CD1c-positive myeloid dendritic cell (primary cell): ENCODE measurements at regions not wholly inside any gene's neighbourhood (a gene's known extent, or its start where the extent isn't known, plus 50 kb on each side); places are given as distances from the start of the nearest gene placed in this dataset.
"Not testable (repeated sequence)": the region's sequence is repeated elsewhere in the genome, so short reads cannot be mapped to it uniquely, and the experiment has no call there.

Source experiments
- DNase-seq: peaks from one replicate; pipeline ENCODE4 v3.0.0-alpha.2; 2016; ENCODE audit errors: extremely low spot score

DNA sequence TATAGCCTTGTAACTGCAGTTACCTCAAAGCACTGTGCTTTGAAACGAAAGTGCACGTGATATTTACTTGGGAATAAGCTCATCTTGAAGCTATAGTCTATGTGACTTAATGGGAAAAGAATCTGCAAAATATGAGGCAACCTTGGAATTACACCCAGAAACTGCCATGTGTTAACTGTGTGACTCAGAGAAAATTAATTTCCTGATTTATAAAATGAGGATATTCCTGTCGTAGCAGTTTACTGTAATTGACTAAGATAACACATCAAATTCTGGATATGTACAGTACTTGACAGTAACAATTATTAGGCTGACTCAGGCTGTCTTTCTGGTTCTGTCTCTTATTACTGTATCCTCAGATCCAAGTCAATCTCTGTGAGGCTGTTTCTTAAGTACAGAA is 1079.9 kb upstream of the ACO1 start:
- no peak for DNase-seq

DNA sequence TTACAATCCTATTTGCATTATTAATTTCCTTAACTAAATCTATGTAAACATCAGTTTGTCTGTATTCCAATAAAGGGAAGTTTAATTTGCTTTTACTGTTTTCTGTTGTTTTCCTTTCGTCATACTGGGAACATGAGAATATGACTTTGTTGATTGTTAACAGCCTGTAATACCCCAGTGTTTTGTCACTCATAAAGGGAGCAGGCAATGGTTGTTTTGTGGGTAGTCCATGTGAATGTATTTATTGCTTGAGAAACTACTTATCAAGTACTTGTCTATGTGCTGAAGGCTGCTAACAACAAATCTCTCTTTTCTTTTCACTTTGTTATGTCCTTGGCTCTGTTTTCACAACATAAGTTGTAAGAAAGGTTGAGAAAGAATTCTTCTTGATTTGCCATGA is 1070.2 kb upstream of the ACO1 start:
- DNase-seq = no peak

DNA sequence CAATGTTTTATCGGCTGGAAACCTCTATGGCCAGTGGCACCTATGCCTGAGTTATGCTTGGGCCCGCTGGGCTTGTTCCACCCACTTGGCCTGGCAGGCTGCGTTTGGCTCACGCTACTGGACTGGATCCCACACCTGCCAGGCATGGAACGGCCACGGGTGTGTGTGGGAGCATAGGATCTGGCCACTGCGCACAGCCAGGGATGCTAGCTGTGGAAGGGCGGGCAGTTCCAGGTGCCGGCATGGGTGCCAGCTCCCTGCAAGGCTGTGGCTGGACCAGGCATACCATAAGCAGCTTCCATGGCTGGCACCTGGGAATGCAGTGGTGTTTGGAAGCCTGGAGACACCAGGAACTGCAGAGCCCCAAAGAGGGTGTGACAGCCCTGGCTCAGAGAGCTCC is 1063.9 kb upstream of the ACO1 start:
- DNase-seq = no peak

DNA sequence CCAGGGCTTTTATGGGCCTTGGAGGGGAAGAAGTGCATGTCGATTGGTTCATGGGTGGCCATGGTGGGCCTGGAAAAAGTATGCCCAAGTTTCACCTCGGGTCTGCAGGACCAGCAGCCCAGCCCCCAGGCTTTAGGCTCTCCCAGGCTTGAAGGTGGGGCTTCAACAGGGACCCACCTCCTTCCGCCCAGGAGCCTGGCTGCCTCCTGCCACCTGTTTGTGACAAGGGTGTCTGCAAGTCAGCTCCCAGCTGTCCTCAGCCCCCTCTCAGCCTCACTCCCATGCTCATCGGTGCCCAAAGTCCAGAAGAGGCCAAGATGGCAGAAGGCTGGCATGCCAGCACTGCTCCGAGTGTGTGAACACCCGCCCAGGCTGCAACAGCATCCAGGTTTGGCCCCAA is 1063.2 kb upstream of the ACO1 start:
- DNase-seq = no peak

DNA sequence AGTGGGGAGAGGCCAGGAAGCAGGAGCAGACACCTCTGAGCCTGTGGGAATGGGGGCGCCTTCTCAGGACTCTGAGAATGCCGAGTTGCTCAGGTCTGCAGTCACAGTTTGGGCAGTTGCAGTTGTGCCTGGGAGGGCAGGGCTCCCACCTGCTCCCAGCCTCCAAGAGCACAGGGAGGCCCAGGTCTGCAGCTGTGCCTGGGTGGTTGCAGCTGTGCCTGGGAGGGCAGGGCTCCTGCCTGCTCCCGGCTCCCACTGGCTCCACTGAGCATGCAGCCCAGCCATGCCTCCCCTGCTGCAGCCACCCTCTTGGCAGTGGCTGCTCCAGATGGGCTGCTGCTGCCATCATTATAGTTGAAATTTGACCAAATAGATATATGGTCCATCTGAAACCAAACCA is 1062.8 kb upstream of the ACO1 start:
- no peak for DNase-seq

DNA sequence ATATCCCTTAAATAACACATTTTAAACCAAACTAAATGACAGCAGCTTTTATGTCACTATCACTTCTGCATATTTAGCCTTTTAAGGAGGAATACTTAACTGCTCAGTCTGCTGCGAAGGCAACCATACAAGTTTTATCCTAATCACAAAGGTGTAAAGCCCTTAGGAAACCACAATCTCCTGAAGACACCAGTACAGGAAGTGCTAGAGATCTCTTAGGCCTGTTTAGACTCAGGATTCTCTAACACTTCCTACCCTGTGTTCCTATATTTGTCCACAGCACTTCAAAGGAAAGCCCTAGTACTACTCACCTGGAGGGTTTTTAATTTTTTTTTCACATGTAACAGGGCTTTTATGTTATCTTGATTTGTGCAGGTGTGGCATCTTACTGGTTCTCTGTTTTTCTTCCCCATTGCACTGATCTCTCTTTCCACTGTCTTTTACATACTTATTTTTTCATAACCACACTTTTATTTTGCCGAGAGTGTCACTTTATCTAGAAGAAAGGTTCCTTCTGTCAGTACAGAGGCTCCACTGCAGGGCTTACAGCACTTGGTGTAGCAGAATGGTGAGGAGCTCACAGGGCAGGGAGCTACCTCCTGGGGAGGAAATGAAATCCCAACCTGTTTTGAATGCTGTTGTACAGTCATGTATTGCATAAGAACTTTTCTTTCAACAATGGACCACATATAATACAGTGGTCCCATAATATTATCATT is 1060.6 kb upstream of the ACO1 start:
- no peak for DNase-seq

DNA sequence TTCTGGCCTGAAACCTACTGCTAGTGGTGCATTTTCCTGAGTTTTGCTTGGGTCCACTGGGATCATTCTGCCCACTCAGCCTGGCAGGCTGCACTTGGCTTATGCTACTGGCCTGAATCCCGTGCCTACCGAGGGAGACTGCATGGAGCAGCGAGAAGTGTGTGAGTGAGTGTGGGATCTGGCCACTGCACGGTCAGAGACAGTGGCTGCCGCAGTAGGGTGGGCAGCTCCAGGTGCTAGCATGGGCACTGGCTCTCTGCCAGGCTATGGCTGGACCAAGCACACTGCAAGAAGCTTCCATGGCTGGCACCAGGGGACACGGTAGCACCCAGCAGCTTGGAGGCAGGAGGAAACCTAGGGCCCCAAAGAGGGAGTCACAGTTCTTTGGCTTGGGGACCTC is 1058.7 kb upstream of the ACO1 start:
- no peak for DNase-seq

DNA sequence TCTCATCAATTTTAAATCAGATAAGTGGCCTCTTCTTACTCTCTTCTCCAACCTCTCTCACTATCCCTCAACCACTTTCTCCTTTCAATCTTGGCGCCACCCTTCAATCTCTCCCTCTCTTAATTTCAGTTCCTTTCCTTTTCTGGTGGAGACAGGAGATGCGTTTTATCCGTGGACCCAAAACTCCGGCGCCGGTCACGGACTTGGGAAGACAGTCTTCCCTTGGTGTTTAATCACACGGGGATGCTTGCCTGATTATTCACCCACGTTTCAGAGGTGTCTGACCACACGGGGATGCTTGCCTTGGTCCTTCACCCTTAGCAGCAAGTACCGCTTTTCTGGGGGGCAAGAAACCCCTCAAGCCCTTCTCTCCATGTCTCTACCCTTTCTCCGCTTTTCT is 1057.6 kb upstream of the ACO1 start:
- not testable (repeated sequence) for DNase-seq

DNA sequence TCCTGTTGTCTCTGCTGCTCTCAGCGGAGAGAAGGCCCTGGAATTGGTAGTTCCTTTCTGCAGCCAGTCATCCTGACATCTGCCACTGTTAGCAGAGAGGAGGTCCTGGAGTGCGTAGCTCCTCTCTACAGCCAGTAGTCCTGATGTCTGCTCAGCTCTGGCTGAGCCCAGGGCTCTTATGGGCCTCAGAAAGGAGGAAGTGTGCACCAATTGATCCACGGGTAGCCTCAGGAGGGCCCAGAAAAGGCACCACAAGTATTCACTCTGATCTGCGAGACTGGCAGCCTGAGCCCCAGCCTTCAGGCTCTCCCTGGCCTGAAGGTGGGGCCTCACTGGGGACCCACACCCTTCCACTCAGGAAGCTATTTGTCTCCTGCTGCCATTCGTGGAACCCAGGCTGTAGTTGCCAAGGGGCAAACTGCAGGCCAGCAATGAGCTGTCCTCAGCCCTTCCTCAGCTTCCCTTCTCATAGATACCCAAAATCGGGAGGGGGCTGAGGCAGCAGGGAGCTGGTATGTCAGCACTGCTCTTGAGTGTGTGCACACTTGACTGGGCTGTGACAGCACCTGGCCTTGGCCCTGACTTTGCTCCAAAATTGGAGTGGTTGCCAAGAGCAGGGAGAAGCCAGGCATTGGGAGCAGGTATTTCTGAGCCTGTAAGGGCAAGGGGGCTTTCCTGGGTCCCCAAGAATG is 1049.5 kb upstream of the ACO1 start:
- DNase-seq = no peak

DNA sequence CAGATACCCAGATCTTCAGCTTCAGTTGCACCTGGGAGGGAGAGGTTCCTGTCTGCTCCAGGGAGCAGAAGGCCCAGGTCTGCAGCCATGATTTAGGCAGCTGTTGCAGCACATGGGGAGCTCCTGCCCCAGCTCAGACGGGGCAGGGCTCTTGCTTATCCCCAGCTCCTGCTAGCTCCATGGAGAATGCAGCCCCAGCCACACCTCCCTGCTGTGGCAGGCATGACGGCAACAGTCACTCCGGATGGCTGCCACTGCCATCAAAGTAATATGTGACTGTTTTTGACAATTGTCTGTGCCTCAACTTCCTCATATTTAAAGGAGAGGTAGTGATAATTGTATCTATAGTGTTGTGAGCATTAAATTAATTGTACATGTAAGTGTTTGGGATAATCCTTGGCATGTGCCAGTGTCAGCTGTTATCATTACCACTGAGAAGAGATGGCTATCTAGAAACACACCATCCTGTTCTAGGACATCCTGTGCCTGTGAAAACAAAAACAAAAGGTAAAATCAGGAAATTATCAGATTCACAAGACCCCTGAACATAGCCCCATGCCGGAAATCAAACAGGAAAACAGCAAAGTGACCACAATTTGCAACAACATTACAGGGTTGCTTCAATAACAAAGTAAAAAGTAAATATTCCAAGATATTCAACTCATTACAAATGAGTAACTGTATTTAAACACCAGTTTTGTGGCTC is 1048.8 kb upstream of the ACO1 start:
- no peak for DNase-seq

DNA sequence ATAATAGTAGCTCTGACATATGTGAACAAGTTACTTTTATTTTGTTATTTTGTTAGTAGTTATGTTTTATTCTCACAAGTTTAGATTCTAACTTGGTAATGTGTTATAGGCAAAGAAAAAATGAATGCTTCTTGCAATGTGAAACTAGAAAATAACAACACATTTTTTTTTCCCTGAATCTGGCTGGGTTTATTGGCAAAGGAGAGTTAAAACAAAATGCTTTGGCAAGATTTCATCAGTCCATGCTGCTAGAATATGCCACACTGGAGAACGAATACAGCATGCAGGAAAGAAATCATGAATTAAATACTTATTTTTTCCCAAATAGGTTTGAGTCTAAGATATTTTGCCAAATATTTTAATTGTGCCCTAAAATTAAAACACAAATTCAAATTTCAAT is 1048.1 kb upstream of the ACO1 start:
- no peak for DNase-seq

DNA sequence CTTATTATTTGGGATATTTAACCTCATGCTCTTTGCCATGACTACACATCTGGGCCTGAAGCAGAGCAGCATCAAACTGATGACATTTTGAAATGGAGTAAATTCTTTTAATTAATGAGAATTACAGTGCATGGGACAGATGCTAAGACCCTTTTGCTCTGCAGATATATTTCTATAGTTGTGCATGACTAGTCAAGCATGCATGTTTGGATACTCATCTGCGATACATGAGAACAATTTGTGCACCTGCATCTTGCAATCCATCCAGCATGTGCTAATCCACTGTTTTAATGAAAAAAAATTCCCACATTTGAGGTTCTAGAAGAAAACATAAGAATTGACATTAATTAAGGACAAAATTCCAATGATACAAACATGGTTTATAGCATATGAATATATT is 1047.6 kb upstream of the ACO1 start:
- no peak for DNase-seq

DNA sequence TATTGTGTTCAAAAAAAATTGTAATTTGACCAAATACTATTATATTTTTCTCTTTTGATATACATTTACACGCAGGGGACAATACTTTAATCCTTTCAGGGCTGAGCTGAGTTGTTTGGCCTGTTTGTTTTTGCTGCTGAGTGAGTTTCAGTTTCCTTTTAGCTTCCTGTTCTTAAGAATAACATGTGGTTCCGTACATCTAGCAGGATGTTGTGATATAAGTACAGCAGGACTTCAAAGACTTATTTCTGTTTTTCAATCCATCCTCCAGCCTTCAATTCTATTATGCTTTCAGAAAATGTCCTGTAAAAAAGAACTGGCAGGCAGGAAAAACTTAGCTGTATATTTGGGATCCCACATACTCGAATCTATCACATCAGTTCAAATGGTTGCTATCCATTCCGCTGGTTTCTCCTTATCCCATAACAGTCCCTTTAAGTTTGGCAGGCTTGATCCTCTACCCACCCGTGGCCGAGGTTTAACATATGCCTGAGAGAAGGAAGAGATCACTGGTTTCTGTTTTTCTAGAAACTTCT is 1037.3 kb upstream of the ACO1 start:
- DNase-seq = peak; percentile 55

DNA sequence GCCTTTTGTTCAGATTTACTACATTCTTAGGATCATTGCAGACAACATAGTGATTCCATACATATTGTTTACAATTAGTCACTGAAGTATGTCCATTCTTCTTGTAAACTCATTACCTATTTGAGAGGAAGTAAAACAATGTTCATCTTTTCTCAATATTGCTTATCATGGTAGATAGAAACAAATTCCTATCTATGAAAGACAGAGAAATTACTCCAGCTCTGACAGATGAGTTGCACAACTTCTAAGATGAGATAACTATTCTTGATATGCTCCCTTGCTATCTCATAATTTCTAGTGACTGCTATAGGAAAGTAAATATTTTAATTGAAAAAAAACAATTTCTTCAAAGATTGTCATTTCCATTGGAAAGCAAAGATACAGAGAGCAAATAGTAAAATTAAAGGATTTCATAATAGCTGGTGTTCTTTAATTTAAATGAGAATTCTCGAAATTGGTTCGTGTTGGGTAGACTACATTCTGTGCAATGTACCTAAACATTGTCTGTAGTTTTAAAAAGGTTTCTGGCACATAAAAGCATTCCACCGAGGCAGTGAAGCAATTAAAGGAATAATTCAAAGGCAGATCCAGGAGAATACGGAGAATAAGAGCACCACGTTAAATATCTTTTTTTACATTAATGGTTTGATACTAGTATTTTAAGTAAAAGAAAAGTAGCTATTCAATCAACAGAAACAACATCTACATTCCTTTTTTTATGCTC is 1029.1 kb upstream of the ACO1 start:
- DNase-seq = no peak

DNA sequence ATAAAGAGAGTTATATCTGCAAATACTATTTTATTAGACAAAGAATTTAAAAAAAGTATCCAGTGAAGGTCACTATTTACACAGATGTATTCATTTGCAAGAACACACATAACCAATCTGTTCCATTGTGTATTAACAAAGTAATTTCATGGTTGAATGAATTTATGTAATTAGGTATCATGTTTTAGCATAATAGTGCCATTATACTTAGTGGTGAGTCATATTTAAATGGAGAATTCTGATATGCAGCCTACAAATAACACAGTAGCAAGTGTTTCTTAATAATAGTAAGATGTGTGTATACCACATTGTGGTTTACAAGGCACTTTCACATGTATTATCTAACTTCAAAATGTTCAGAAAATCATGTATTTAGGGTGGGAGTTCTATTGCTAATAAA is 1028.5 kb upstream of the ACO1 start:
- no peak for DNase-seq

DNA sequence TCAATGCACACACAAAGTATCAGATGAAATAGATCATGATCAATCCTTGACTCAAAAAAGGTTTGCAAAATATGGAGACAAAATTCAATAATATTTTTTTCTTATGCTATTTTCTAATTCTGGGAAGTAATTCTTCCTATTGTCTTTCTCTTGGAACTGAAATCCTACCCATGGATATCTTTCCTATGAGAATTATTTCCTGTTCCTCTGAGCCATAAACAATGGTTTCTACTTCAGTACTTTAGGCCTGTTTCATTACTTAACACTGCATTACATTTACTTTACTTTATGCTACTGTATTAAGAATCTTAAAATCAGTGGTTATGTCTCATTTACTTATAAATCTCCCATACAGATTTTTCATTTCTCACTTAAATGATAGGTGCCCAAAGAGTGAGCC is 1025.4 kb upstream of the ACO1 start:
- no peak for DNase-seq

DNA sequence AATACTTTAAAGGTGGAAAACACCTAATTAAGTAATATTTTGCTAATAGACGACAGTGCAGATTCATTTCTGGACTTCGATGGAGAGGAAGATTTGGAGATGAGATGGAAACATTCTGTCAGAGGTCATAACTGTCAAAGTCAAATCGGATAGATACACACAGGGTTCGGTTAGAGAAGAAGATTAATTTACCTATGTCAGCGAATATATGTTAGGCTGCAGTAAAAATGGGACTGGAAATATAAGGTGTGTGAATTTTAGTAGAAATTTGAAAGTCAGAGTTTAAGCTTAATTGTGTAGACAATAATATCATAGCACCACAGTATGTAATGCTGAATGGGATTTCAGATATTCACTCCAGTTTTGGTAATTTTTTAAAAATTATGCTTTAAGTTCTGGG is 1020.3 kb upstream of the ACO1 start:
- DNase-seq = no peak

DNA sequence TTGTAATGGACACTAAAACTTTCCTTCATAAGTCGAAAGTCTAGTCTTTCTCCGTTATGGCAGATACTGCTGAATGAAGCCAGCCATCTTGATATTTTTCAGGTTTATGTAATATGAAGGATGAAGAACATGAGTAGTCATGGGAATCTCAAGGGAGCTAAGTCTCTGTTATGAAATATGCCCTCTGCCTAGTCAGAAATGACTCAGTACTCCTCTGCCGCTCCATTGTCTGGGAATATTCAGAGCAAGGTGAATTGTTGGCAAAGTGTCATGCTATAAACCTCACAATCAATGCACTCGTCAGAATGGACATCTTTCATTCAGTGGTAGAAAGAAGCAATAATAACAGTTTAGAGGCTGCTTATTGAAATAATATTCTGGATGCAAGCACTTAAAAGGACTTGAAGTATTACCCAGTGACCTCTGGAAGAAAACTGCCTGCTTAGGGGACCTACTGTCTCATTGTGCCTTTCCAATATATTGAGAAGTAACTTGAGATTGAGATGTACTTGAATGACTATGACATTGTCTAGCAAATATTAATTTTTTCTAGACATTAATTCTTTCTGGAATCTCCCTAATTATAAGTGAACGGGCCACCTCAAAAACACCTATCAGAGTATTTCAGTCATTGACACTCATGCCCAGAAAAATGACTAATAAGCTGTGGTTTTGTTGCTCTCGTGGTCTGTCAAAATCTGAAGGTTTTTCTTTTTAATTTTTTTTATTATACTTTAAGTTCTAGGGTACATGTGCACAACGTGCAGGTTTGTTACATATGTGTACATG is 1011.5 kb upstream of the ACO1 start:
- no peak for DNase-seq

DNA sequence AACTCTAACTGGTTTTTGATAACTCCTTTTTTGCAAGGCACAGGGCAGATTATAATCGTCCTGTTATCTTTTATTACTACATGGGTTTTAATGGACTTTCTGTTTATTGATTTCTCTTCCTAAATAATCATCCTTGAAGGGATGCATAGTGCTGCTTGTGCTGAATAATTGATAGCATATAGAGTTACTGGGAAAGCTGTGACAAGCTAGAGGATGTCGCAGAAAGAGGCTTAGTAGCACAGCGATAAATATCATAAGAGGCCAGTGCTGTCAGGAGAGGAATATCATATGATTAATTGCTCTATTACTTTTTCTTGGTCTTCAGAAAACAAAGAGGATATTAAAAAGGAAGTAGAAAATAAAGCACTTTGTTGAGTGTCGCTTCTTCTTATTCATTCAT is 1007.1 kb upstream of the ACO1 start:
- no peak for DNase-seq

DNA sequence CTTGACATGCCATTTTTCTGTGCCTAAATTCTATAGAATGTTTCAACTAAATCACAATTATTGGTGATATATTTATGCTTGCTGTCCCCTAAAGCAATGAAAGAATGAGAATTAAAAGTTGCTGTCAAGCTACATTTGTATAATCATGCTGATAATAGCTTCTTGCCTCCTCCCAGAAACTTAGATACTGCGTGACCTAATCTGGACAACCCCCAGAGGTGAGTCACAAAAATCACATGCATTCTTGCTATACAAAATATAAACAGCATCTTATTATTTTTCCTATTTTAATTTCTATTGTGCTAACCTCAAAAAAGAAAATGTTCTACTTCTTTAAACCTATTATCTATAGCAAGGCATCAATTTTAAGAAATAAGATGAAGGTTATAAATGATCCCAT is 995.8 kb upstream of the ACO1 start:
- no peak for DNase-seq

DNA sequence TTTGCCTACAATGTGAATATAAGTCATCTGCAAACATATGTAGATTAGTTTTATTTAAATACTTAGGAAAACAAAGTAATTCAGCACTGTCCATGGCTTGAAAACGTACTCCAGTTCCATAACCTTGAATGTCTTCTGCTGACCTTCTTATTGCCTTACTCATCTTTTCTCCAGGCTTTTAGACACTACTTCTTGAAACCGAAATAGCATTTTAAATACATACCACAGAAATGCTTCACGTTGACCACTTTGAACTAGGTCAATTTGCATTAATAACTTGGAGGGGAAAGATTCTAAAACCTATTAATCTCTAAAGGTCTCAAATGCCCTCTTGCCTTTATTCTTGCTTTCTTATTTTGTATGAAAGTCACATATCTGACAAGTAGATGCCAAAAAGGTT is 995.4 kb upstream of the ACO1 start:
- no peak for DNase-seq
